Upper lobe of right lung (tissue), 1 donor: ENCODE measurements at regions not wholly inside any gene's neighbourhood (a gene's known extent, or its start where the extent isn't known, plus 50 kb on each side); places are given as distances from the start of the nearest gene placed in this dataset.

Experiments
- ATAC-seq: fragments of 200-7000 bp; cut with Tn5 transposase; one replicate; pipeline ENCODE4 v1.9.1; 2020; ENCODE audit warnings: mild to moderate bottlenecking, moderate library complexity
- DNase-seq: peaks from one replicate; pipeline ENCODE4 v3.0.0-alpha.2; 2020
- H3K27ac ChIP-seq: fragments of 200-600 bp; one replicate; pipeline ENCODE4 v1.8.0; 2022
- H3K27me3 ChIP-seq: fragments of 200-600 bp; one replicate; pipeline ENCODE4 v1.8.0; 2022; ENCODE audit warnings: mild to moderate bottlenecking
- H3K36me3 ChIP-seq: fragments of 200-600 bp; one replicate; pipeline ENCODE4 v1.8.0; 2022
- H3K4me1 ChIP-seq: fragments of 200-600 bp; one replicate; pipeline ENCODE4 v1.8.0; 2022
- H3K4me3 ChIP-seq: fragments of 200-600 bp; one replicate; pipeline ENCODE4 v1.8.0; 2022; ENCODE audit warnings: mild to moderate bottlenecking
- H3K9me3 ChIP-seq: fragments of 200-600 bp; one replicate; pipeline ENCODE4 v1.8.0; 2022
- intact Hi-C: fragments of 100-400 bp; cut with DNase I; formaldehyde crosslinking; loops from one replicate; pipeline ENCODE4 v1.11.0; 2022
- TF ChIP-seq, protein P1 (sequence below): fragments of 200-600 bp; IDR thresholded peaks from one replicate; pipeline ENCODE4 v1.8.0; 2022; ENCODE audit warnings: antibody characterized with exemption
- donor health status: DM: no; HTN: yes; CAD: no; lungs with severe emphysema.

DNA sequence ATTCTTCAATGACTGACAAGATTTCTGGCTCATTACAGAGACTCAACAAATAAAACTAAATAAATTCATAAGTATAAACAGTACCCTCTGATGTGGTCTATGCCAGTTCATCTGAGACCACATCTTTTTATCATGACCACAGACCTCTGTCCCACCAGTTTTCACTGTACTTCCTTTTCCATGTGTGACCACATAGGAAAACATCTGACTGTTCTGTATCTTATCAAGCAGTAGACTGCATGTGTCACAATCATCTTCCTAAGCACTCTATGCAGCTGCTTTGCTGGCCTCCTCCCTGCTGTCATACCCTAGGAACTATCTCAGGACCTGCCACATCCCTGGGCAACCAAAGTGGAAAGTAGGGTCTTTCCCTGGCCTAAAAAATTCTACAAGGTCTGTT lies 205.0 kb upstream of the ZNF462 start:
- TF ChIP-seq, protein P1, sequence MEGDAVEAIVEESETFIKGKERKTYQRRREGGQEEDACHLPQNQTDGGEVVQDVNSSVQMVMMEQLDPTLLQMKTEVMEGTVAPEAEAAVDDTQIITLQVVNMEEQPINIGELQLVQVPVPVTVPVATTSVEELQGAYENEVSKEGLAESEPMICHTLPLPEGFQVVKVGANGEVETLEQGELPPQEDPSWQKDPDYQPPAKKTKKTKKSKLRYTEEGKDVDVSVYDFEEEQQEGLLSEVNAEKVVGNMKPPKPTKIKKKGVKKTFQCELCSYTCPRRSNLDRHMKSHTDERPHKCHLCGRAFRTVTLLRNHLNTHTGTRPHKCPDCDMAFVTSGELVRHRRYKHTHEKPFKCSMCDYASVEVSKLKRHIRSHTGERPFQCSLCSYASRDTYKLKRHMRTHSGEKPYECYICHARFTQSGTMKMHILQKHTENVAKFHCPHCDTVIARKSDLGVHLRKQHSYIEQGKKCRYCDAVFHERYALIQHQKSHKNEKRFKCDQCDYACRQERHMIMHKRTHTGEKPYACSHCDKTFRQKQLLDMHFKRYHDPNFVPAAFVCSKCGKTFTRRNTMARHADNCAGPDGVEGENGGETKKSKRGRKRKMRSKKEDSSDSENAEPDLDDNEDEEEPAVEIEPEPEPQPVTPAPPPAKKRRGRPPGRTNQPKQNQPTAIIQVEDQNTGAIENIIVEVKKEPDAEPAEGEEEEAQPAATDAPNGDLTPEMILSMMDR, result no peak
- Histone ChIP-seq H3K27ac (no peak overlapping the region), H3K4me1 (no peaks in the 10 kb centered on the region), H3K9me3 (no peaks in the 10 kb centered on the region), H3K4me3 (no peak overlapping the region), H3K36me3 (no peaks in the 10 kb centered on the region), H3K27me3 (no peaks in the 10 kb centered on the region)
- intact Hi-C loops, result no loop called here
- DNase-seq, result no peak
- no peak for ATAC-seq

DNA sequence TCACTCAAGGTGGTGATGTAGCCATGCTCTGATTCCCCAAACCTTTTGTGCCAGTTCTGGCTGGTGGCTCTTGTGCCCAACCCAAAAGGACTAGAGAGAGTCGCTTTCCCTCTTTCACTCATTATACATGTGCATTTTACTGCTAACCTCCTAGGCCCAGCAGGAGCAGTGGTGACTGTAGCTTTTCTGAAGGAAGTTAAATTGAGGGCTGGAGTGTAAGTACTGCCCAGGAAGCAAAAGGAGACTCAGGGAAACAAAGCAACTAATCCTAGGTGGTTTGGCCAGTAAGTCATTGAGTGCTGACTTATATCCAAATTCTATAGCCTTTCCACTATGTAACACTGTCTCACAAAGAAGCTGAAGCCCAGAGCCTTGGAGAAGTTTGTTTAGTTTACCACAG lies 194.4 kb upstream of the ZNF462 start:
- intact Hi-C loops, result no loop called here
- TF ChIP-seq, protein P1, result no peak

DNA sequence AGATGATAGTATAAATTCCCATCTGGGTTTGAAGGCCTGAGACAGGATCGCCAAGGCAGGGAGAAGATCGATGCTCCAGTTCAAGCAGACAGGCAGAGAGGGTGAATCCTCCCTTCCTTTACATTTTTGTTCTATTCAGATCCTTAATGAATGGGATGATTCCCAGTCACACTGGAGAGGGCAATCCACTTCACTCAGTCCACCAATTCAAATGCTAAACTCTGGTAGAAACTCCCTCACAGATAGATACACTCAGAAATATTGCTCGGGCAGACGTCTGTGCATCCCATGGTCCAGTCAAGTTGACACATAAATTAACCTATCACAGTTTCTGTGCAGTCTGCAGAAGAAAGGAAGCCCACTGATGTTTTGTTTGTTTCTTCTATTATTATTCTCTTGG lies 193.1 kb upstream of the ZNF462 start:
- no peaks in the 10 kb centered on the region for H3K9me3 ChIP-seq
- no peaks in the 10 kb centered on the region for H3K4me1 ChIP-seq
- no peaks in the 10 kb centered on the region for H3K27me3 ChIP-seq
- no peak for DNase-seq
- TF ChIP-seq, protein P1, result no peak
- H3K4me3 ChIP-seq, result no peak overlapping the region
- H3K27ac ChIP-seq, result no peak overlapping the region
- no peak for ATAC-seq
- intact Hi-C loops, result no loop called here
- no peaks in the 10 kb centered on the region for H3K36me3 ChIP-seq

More for the DNA sequence above, 194.4 kb upstream of the ZNF462 start:
- Histone ChIP-seq H3K27ac (no peak overlapping the region), H3K36me3 (no peaks in the 10 kb centered on the region), H3K9me3 (no peaks in the 10 kb centered on the region), H3K4me3 (no peak overlapping the region), H3K4me1 (no peaks in the 10 kb centered on the region), H3K27me3 (no peaks in the 10 kb centered on the region)
- DNase-seq, result no peak
- ATAC-seq, result no peak

DNA sequence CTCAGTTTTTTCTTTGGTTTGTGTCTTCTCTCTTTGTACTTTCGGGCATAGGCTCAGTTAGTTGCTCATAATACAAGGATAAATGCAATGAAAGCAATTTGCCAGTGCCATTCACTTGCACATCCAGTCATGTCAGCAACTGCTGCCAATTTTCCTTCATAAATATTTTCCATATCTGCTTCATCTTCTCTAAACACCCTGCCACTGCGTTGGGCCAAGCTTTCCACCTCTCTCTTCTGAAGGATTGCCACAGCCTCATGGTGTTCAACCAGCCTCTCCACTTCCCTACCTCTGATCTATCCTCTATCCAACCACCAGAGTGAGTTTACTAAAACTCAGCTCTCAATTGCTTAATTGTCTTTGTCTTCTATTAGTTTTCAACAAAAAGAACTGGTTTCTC lies 192.5 kb upstream of the ZNF462 start:
- DNase-seq (no peak), ATAC-seq (no peak)
- intact Hi-C loops, result no loop called here
- Histone ChIP-seq H3K4me1 (no peaks in the 10 kb centered on the region), H3K9me3 (no peaks in the 10 kb centered on the region), H3K36me3 (no peaks in the 10 kb centered on the region), H3K4me3 (no peak overlapping the region), H3K27ac (no peak overlapping the region), H3K27me3 (no peaks in the 10 kb centered on the region)
- TF ChIP-seq, protein P1, result no peak

DNA sequence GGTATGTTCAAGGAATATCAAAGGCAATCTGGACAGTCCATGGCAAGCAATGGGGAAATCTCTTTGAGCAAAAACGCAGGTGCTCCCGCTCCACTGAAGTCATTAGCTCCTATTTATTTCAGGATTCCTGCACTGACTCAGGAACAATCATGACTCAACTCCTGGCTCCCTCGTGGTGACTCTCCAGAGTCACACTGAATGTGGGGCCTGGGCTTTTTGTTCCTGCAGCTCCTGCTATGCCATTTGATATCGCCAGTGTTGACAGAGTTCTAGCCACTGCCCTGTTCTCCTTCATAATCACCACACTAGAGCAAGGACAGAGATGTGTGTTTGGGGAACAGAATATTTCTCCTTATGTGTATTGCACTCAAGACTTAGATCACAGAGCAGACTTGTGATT lies 187.2 kb upstream of the ZNF462 start:
- TF ChIP-seq, protein P1, result no peak
- Histone ChIP-seq H3K27ac (no peak overlapping the region), H3K9me3 (no peaks in the 10 kb centered on the region), H3K27me3 (no peaks in the 10 kb centered on the region), H3K4me1 (no peaks in the 10 kb centered on the region), H3K4me3 (no peak overlapping the region), H3K36me3 (no peaks in the 10 kb centered on the region)
- DNase-seq, result no peak
- intact Hi-C loops, result no loop called here
- no peak for ATAC-seq

DNA sequence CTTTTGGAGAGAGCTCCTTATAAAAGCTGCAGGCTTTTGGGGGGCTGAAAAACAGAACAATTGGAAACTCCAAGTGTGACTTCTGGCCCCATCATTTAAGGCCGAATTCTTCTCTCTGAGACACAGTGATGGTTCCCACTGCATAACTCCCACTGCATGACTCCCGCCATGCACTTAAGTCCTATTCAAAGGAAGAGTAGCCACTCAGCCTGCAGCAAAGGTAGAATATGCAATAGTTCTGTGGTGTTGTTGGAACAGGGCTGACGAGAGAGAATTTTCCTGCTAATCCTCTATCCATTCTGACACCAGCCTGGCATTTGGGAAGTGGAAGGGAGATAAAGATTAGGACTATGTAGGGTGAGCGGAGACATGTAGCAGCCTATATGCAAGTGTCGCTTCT lies 185.6 kb upstream of the ZNF462 start:
- H3K27me3 ChIP-seq, result no peaks in the 10 kb centered on the region
- no peaks in the 10 kb centered on the region for H3K9me3 ChIP-seq
- TF ChIP-seq, protein P1, result no peak
- DNase-seq (no peak), ATAC-seq (no peak)
- no peak overlapping the region for H3K27ac ChIP-seq
- H3K36me3 ChIP-seq, result no peaks in the 10 kb centered on the region
- no peak overlapping the region for H3K4me3 ChIP-seq
- no peaks in the 10 kb centered on the region for H3K4me1 ChIP-seq
- intact Hi-C loops, result no loop called here
